HG03378 (cell line): ENCODE measurements at regions not wholly inside any gene's neighbourhood (a gene's known extent, or its start where the extent isn't known, plus 50 kb on each side); places are given as distances from the start of the nearest gene placed in this dataset.

Experiments
- ATAC-seq: cut with Tn5 transposase; IDR thresholded peaks from one replicate; pipeline ENCODE4 v1.9.1; 2021; ENCODE audit warnings: mild to moderate bottlenecking, moderate library complexity; ENCODE audit not compliant: unreplicated experiment

DNA sequence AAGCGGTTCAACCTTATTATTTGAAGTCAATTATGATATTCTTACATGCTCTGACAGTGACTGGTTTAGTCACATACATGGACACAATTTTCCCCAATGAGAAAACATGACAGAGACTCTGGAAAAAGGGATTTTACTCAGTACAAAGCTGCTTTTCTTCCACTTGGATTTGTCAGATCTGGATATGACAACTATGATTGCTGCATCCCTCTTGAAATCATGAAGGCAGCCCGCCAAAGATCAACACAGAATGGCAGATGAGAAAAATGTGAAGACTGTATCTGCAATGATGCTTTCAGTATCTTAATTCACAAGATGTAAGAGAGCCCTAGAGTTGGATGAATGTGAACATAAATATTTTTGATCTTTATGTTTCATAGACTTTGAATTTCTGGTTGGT is 439.6 kb downstream of the CDH8 start:
- no peak for ATAC-seq

DNA sequence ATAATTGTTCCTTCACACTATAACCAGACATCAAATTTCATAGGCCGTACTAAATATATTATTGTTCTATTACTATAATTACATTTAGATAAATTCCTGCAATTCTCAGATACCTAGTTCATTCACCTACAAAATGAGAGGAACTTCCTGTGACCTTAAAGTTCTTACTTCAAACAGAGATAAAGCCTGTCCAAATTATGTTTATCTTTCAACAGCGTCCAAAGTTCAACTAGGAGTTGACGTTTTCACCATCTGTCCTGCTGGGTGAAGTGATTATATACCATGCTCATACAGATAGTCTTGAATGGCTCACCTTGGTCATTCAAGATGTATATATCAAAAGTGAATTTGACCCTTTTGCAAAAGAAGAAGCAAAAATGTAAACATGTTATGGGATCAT is 440.6 kb downstream of the CDH8 start:
- ATAC-seq = no peak

DNA sequence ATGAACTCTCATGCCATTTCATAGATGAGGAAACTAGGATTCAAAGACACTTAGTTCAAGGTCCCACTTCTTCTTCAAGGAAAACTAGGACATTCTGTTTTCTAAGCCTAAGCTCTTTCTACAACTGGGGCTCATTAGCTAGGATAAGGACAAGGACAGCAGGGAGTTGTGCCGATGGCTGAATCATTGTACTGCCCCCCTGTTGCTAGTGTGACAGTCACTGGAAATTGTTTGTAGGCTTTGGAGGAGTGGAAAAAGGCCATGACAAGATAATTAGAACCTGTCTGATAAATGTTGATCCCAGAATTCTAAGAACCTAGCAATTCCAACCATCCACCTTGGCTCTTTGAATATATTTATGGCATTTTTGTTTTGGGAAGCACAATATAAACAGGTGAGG is 445.7 kb downstream of the CDH8 start:
- ATAC-seq = no peak

DNA sequence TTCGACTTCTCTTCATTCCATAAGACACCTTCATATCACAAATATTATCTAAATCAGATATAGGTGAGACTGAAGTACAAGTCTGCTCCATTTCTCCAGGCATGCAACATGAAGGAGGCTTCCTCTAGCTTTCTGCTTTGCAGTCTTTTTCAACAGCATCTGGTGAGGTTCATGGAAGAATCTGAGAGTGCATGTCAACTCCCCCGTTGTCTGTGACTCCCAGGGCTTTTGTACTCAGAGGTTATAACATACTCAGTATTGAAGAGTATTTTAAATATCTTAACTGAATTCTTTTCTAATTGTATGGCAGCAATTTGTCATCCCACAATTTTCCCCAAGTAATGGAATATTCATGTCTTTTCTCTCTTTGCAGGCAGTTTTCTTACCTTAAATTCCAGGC is 448.7 kb downstream of the CDH8 start:
- ATAC-seq = no peak

DNA sequence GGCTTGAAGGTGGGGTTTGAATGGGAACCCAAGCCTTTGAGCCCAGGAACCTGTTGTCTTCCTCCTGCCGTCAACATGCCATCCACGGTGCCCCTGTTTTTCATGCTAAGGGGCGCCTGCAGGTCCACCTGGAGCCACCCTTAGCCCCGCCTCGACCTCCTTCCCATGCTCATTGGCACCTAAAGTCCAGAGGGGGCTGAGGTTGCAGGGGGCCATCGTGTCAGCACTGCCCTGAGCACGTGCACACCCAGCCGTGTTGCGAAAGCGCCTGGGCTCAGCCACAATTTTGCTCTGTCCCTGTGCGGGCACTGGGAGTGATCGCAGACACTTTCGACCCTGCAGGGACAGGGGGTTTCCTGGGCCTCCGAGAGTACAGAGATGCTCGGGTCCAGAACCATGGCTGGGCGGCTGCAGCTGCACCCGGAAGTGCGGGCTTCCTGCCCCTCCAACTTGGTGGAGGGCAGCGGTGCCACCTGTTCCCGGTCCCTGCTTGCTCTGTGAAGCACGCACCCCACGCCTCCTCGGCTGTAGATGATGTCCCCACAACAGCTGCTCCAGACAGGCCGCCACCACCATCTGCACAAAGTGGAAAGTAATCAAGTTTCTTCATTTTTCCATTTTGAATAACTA is 454.7 kb downstream of the CDH8 start:
- ATAC-seq = no peak

DNA sequence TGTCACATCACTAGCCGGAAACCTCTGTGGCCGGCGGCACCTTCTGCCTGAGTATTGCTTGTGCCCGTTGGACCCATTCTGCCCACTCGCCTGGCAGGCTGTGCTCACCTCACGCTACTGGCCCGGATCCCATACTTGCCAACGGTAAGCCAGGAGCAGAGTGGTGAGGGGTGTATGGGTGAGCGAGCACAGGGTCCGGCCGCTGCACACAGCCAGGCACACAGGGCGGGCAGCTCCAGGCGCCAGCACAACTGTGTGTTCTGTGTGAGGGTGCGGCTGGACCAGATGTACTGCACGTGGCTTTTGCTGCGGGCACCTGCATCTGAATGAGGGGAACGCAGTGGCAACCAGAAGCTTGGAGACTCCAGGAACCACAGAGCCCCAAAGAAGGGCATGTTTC is 455.7 kb downstream of the CDH8 start:
- ATAC-seq = no peak

DNA sequence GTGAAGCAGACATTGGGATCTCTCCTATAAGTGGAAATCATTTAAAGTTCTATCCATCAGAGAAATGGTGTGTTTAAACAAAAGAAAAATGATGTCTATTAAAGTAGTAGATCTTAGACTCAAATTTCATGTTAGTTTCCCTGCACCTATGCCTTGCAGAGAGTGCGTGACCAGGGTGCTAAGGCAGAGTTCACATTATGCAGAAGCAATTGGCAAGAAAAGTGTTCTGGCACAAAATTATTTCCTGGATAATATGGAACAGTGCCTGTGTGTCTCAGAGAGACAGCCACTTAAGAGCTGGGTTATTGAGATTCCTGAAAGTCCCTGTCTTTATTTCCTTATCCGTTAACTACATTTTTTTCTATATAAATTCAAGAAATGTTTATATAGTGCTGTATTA is 457.0 kb downstream of the CDH8 start:
- no peak for ATAC-seq

DNA sequence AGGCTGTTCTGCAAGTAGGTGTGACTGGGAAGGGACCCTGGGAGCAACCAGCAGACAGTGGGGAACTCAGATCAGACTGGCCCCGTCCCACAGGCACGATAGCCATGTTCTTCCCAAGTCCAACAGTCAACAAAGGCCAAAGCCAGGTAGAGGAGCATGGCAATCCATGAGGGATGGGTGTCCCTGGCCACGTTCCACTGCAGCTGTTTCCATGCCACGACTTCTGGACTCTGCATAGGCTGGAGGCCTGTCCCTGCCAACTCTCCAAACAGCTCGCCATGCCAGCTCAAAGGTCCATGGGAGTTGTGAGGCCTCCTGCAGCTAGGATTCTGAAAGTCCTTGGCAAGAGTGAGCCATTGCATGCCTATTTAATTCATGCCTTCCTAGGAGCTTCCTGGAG is 459.8 kb downstream of the CDH8 start:
- no peak for ATAC-seq

DNA sequence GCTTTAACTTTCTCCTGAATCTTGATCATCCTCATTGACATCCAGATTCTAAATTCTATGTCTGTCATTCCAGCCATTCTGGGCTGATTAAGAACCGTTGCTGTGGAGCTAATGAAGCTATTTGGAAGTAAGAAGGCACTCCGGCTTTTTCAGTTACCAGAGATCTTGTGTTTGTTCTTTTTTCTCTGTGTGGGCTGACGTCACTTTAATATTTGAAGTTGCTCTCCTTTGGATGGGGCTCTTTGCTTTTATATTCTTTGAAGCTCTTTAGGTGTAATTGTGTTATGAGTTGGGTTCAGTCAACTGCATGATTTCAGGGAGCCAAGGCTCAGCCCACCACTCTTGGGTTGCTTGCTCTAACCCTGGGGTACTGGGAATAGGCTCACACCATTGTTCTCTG is 460.6 kb downstream of the CDH8 start:
- ATAC-seq = no peak

DNA sequence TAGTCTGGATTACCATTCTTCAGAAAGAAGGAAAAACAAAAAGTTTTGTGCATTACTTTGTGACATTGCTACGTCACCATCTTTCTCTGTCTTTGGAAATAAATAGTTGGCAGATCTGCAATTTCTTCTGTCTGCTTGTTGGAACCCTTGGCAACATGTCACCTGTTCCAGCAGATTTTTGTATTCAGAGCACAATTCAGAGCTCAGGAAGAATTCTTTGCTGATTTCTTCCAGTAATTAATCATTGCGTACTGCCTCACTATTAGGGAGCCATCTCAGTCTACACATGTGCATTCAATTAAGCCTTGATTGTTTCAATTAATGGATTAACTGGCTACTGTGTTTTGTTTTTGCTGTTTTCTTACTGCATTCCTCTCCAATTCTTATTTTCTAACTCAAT is 467.2 kb downstream of the CDH8 start:
- ATAC-seq = no peak

DNA sequence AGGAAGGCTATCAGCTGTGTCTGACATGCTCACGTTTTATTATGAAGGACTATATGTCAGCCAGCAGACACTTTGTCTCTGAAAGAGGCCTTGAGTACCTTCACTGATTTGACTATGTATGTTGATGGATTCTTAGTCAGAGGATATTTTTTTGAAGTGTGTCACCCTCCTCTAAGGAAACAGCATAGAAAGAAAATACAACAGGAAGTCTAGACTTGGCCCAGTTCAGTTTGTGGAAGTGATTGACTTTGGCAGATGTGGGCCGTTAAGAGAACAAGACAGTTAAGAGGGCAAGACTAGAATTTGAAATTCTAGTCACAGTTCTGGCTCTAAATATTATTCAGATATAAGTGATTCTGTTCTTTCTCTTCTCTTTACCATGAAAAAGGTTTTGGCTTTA is 471.5 kb downstream of the CDH8 start:
- no peak for ATAC-seq

DNA sequence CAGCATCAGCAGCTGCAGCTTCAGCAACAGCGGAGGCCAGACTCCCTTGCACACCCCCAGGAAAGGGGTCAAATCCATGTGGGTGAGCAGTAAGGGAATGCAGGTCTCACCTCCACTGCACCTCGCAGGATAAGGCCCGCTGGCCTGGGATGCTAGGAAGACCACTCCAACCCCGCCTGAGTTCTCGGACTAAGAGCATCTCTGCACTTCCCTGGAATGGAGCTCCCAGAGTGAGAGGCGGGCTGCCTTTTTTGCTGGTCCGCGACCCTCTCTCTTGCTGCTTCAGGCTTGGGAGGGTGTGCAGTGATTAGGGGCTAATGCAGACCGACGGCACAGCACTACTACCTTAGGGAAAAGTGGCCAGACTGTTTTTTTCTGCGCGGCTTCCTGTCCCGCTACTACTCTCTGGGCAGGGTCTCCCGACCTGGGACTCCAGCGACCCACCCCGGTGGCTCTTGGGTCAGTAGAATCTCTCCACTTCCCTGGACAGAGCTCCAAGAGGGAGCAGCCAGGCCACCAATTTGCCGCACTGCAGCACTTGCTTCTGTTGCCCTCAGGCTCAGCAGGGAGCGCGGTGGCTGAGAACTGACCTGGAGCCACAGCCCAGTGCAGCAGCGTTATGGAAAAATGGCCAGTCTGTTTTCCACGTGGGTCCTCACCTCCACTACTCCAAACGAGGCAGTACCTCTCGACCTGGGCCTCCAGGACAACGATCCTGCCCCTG is 480.4 kb downstream of the CDH8 start:
- ATAC-seq = no peak

DNA sequence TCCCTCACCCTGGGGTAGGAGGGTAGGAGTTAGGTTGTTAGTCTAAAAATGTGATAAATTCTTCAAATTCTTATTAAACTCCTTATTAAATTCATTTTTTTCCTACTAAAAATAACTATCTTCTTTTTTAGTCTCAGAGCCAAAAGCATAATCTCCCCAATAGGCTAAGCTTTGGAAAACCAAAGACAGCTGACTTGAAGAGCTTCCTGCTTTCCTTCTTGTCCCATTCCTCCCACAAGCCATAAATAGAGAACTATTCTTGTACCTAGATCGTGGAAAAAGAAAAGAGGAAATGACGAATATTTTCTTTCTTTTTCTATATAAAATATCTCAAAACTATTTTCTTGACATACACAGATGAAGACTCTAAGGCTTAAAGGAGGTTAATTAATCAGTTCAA is 486.9 kb downstream of the CDH8 start:
- ATAC-seq = no peak

DNA sequence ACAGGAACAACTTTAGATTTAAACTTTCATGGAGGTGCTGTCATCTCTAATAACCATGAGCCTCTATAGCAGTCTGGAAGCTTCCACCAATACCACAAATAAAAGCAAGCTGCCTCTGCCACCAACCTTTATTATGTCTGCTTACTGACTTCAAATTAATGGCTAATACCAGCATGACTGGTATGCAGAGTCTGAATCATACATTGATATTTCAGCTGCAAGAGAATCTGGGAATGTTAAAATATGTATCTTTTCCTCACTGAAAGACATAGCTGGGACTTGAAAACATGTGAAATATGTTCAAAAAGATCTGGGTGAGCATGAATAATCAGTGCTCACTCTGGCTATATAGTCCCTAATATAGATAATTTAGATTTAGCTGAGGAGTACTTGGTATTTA is 488.6 kb downstream of the CDH8 start:
- no peak for ATAC-seq

DNA sequence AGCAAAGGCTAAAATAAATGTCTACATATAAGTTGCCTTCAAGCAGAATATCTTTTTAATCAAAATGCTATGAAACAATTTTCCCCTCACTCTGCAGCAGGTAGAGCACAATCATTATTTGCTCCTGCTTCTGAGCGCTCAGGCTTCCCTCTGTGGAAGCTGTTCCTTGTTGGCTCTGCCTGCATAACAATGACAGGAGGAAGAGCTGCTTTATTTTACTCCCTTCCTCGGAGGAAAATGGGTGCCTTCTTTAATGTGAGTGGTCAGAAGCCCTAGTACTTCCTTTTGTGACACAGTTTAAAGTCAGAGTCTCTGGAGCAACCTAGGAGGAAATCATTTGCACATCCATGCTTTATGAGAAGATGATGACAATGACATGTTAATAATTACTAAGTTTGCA is 492.1 kb downstream of the CDH8 start:
- ATAC-seq = no peak

DNA sequence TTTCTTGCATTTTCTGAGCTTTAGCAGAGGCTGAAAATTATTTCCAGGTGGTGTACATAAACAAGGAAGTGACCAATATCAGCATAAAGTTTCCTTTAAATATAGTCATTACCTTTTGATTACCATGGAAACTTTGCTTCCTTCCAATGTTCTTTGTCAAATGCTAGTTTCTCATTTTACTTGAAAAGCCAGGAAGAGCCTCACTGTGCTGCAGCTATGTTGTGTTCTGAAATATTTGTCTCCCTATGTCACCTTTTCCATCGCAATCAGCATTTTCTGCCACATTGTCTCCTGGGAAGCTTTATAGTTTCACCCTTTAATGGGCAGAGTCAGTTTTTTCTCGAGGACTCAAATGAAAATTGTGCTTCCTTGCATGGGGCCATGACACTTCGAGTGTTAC is 496.0 kb downstream of the CDH8 start:
- no peak for ATAC-seq

DNA sequence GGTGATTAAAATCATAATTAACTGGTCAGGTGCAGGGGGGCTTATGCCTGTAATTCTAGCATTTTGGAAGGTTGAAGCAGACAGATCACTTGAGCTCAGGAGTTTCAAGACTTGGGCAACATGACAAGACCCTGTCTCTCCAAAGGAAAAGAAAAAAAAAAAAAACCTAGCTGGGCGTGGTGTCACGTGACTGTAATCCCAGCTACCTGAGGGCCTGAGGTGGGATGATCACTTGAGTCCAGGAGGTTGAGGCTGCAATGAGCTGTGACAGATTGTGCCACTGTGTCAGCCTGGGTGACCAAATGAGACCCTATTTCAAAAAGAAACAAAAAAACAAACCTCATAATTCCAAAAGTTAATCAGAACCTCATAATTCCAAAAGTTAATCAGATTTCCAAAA is 505.5 kb downstream of the CDH8 start:
- ATAC-seq = no peak

DNA sequence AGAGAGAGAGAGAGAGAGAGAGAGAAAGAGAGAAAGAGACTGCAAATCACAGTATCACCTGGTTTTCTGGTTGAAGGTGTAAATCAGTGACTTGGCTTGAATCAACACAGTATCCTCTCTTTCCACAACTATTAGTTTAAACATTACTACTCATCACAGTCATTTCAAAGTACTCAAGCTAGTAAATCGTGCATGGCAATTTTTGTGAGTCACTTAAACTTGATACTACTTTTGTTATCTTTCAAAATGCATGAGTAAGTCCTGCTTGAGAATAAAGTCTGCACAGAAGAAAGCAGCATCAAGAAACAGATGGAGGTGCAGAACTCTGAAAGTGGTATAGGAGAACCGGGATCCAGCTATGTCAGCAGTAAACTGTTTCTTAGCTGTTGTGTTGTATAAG is 535.4 kb downstream of the CDH8 start:
- no peak for ATAC-seq

DNA sequence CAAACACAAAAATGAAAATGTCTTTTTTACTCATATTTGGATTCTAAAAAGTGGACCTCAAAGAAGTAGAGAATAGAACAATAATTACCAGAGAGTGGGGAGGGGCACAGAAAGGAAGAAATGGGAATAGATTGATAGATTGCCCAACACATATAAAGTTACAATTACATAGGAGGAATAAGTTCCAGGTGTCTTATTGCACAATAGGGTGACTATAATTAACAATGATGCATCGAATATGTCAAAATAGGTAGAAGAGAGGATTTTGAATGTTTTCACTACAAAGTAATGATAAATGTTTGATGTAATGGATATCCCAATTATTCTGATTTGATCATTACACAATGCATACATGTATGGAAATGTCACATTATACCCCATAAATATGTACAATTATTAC is 556.0 kb downstream of the CDH8 start:
- ATAC-seq = no peak

DNA sequence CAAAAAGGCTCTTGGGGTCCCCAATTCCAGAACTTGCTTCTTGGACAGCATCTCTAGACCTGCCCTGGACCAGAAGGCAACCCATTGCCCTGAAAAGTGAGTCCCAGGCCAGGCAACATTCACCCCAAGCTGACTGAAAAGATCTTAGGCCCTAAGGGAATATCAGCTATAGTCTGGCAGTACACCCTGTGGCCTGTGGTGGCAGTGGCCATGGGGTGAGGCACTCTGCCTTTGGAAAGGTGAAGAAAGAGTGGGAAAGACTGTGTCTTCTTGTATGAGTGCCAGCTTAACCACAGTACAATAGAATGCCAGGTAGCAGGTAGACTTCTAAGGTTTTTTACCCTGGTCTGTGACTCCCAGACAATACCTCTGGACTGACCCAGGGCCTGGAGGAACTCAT is 564.5 kb downstream of the CDH8 start:
- ATAC-seq = no peak

DNA sequence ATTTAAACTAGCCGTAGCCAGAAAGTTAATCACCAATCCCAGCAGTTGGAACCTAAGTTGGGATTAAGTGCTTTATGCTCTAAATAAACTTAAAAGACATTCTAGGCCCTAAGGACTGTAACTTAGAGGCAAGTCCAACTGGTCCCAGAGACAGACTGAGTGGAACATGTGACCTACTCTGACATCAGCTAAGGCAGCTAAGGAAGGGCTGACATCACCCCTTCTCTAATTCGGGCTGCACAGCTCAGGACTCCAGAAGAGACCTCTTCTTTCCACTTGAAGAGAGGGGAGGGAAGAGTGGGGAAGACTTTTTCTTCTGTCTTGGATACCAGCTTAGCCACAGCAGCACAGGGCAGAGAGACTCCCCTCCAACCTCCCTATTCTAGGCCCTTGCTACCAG is 565.2 kb downstream of the CDH8 start:
- no peak for ATAC-seq

DNA sequence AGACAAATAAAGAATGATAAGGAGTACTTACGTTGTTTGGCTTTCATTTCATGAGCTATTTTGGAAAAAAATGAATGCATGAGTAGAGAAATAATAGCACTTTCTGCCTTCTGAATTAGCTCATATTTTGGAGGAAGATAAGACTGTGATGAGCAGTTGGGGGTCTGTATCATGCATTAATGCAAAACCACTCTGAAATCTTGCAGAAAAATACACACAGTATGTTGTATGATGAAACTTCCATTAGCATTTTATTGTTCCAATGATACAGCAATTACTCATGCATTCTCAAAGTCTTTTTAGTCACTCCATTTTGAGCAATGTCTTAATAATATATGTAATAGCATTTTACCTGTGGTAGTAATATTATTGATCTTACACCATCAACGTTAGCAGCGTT is 571.0 kb downstream of the CDH8 start:
- no peak for ATAC-seq

DNA sequence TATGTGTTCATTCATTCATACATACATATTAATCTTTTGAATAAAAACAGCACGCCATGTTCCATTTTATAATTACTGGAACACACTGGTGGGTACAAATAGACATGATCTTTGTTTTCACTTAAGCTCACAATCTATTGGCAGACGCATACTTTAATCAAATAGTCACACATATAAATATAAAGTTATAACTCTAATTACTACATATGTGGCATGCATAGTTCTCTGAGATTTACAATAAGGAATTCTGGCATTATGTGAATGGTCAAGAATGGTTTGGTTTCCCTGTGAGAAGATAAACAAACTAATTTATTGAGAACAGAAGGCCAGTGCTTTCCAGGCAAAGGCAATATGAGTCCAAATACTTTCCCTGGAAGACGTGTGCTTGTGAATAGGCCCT is 576.2 kb downstream of the CDH8 start:
- no peak for ATAC-seq
